IMR-90 (cell line): ENCODE measurements at regions not wholly inside any gene's neighbourhood (a gene's known extent, or its start where the extent isn't known, plus 50 kb on each side); places are given as distances from the start of the nearest gene placed in this dataset.

Experiments used
- ATAC-seq: fragments of 200-7000 bp; cut with Tn5 transposase; 2 replicates; pipeline ENCODE4 v1.9.1; 2020; ENCODE audit warnings: low read depth, mild to moderate bottlenecking, moderate library complexity
- BruUV-seq: library from RNA; stranded (reverse); fragments of 400-500 nt; replicated peaks from 2 replicates; lab custom pipeline; 2021; lab: Mats Ljungman, UMichigan
- CTCF ChIA-PET: fragments of 300-600 bp; formaldehyde crosslinking; extraction: SDS; loops from one replicate; lab custom pipeline; 2021; ENCODE audit warnings: antibody characterized with exemption; lab: Yijun Ruan, JAX
- POLR2A ChIA-PET: fragments of 300-600 bp; sonication (Branson Sonifier 250); formaldehyde crosslinking; loops from one replicate; lab custom pipeline; 2022; ENCODE audit warnings: antibody characterized with exemption; ENCODE audit not compliant: unreplicated experiment; lab: Charles Lee
- DNase-seq: peaks from one replicate; pipeline ENCODE4 v3.0.0; 2013
- H2AFZ ChIP-seq: replicated peaks from 2 replicates; pipeline ENCODE3; 2013; ENCODE audit warnings: low read length, mild to moderate bottlenecking; ENCODE audit not compliant: poor library complexity
- H2AK5ac ChIP-seq: 2 replicates; pipeline ENCODE4 v1.6.1; 2013; ENCODE audit warnings: low read depth, low read length, inconsistent platforms
- H2AK9ac ChIP-seq: replicated peaks from 2 replicates; pipeline ENCODE3; 2013; ENCODE audit warnings: mild to moderate bottlenecking, low read depth, low read length, moderate library complexity; ENCODE audit not compliant: poor library complexity
- H2BK120ac ChIP-seq: 2 replicates; pipeline ENCODE4 v1.6.1; 2013; ENCODE audit warnings: low read depth, low read length, inconsistent platforms
- H2BK15ac ChIP-seq: 3 replicates; pipeline ENCODE4 v1.6.1; 2013; ENCODE audit warnings: low read depth, low read length, inconsistent platforms
- H2BK20ac ChIP-seq: 2 replicates; pipeline ENCODE4 v1.6.1; 2013; ENCODE audit warnings: low read depth, mild to moderate bottlenecking, inconsistent platforms, low read length, moderate library complexity
- H2BK5ac ChIP-seq: 2 replicates; pipeline ENCODE4 v1.6.1; 2013; ENCODE audit warnings: mild to moderate bottlenecking, low read depth, low read length, inconsistent platforms; ENCODE audit not compliant: poor library complexity, severe bottlenecking
- H3K14ac ChIP-seq: replicated peaks from 2 replicates; pipeline ENCODE4 v1.6.1; 2013; ENCODE audit warnings: low read depth, low read length, inconsistent platforms
- H3K18ac ChIP-seq: 2 replicates; pipeline ENCODE4 v1.6.1; 2013; ENCODE audit warnings: low read depth, low read length, control low read depth
- H3K23ac ChIP-seq: 2 replicates; pipeline ENCODE4 v1.6.1; 2013; ENCODE audit warnings: low read depth, low read length, inconsistent platforms
- H3K27ac ChIP-seq: 2 replicates; pipeline ENCODE4 v1.5.1; 2013; ENCODE audit warnings: mild to moderate bottlenecking, control low read depth, low read length; ENCODE audit not compliant: insufficient read depth
- H3K27me3 ChIP-seq: 2 replicates; pipeline ENCODE4 v1.6.1; 2013; ENCODE audit warnings: low read length; ENCODE audit not compliant: control insufficient read depth, insufficient read depth
- H3K36me3 ChIP-seq: 2 replicates; pipeline ENCODE4 v1.6.1; 2013; ENCODE audit warnings: low read length, mixed read lengths; ENCODE audit not compliant: control insufficient read depth, insufficient read depth
- H3K4ac ChIP-seq: 2 replicates; pipeline ENCODE4 v1.6.1; 2013; ENCODE audit warnings: low read depth, low read length, inconsistent platforms
- H3K4me1 ChIP-seq: 2 replicates; pipeline ENCODE4 v1.6.1; 2013; ENCODE audit warnings: low read length, mixed read lengths; ENCODE audit not compliant: control insufficient read depth, insufficient read depth
- H3K4me2 ChIP-seq: 2 replicates; pipeline ENCODE4 v1.6.1; 2013; ENCODE audit warnings: low read depth, mild to moderate bottlenecking, control low read depth, low read length, moderate library complexity
- H3K4me3 ChIP-seq: 2 replicates; pipeline ENCODE4 v1.5.1; 2013; ENCODE audit warnings: low read depth, mild to moderate bottlenecking, control low read depth, low read length, moderate library complexity; ENCODE audit not compliant: insufficient read depth
- H3K56ac ChIP-seq: 2 replicates; pipeline ENCODE4 v1.6.1; 2013; ENCODE audit warnings: low read length, inconsistent platforms; ENCODE audit not compliant: insufficient read depth; ENCODE audit errors: extremely low read depth
- H3K79me1 ChIP-seq, 2 experiments: 2 replicates each; pipeline ENCODE4 v1.6.1; 2013; ENCODE audit warnings: low read length in 2 of 2, inconsistent platforms in 1 of 2, low read depth in 1 of 2
- H3K9ac ChIP-seq: 2 replicates; pipeline ENCODE4 v1.6.1; 2013; ENCODE audit warnings: low read depth, low read length, control low read depth
- H3K9me1 ChIP-seq: 2 replicates; pipeline ENCODE4 v1.6.1; 2013; ENCODE audit warnings: low read length, inconsistent platforms; ENCODE audit not compliant: insufficient read depth
- H3K9me3 ChIP-seq: 2 replicates; pipeline ENCODE4 v1.6.1; 2013; ENCODE audit warnings: low read length; ENCODE audit not compliant: control insufficient read depth, insufficient read depth
- H4K20me1 ChIP-seq: 2 replicates; pipeline ENCODE4 v1.6.1; 2013; ENCODE audit warnings: low read length, inconsistent platforms; ENCODE audit not compliant: insufficient read depth
- H4K5ac ChIP-seq: 2 replicates; pipeline ENCODE4 v1.6.1; 2013; ENCODE audit warnings: mild to moderate bottlenecking, low read depth, low read length, control low read depth
- H4K8ac ChIP-seq, 2 experiments: 2 replicates each; pipeline ENCODE4 v1.6.1; 2013; ENCODE audit warnings: low read depth in 2 of 2, low read length in 2 of 2, control low read depth in 1 of 2, inconsistent platforms in 1 of 2
- H4K91ac ChIP-seq: 2 replicates; pipeline ENCODE4 v1.6.1; 2013; ENCODE audit warnings: low read depth, low read length, inconsistent platforms; ENCODE audit not compliant: insufficient read depth
- BHLHE40 ChIP-seq: fragments of 150-350 bp; IDR thresholded peaks from 2 replicates; pipeline ENCODE4 v1.6.1; 2016; ENCODE audit warnings: mild to moderate bottlenecking, low read depth, low read length
- CEBPB ChIP-seq: IDR thresholded peaks from 2 replicates; pipeline ENCODE4 v1.6.1; 2012; ENCODE audit warnings: low read depth, low read length, improper control_type of control experiment
- CHD1 ChIP-seq: IDR thresholded peaks from 2 replicates; pipeline ENCODE4 v1.6.1; 2012; ENCODE audit warnings: low read depth, low read length, improper control_type of control experiment
- CTCF ChIP-seq: conservative IDR thresholded peaks from 2 replicates; pipeline ENCODE4 v1.5.1; 2012; ENCODE audit warnings: mild to moderate bottlenecking, low read depth, low read length, improper control_type of control experiment
- ELK1 ChIP-seq: fragments of 150-350 bp; IDR thresholded peaks from 2 replicates; pipeline ENCODE4 v1.6.1; 2016; ENCODE audit warnings: low read depth, mild to moderate bottlenecking, low read length, moderate library complexity, borderline replicate concordance
- FOS ChIP-seq: fragments of 150-350 bp; IDR thresholded peaks from 2 replicates; pipeline ENCODE4 v1.6.1; 2016; ENCODE audit warnings: low read depth, low read length
- MAFK ChIP-seq: IDR thresholded peaks from 2 replicates; pipeline ENCODE4 v1.6.1; 2012; ENCODE audit warnings: low read depth, low read length, improper control_type of control experiment
- MAZ ChIP-seq: IDR thresholded peaks from 2 replicates; pipeline ENCODE4 v1.6.1; 2012; ENCODE audit warnings: low read depth, mild to moderate bottlenecking, low read length, improper control_type of control experiment, moderate library complexity, borderline replicate concordance
- MXI1 ChIP-seq: IDR thresholded peaks from 2 replicates; pipeline ENCODE4 v1.6.1; 2012; ENCODE audit warnings: low read depth, mild to moderate bottlenecking, low read length, moderate library complexity, borderline replicate concordance
- NFE2L2 ChIP-seq: fragments of 150-350 bp; IDR thresholded peaks from 2 replicates; pipeline ENCODE4 v1.6.1; 2016; ENCODE audit warnings: low read depth, mild to moderate bottlenecking, low read length
- POLR2A ChIP-seq: IDR thresholded peaks from 2 replicates; pipeline ENCODE4 v1.6.1; 2012; ENCODE audit warnings: mild to moderate bottlenecking, low read depth, low read length
- RFX5 ChIP-seq: IDR thresholded peaks from 2 replicates; pipeline ENCODE4 v1.8.0; 2012; ENCODE audit warnings: low read depth, mild to moderate bottlenecking, low read length, moderate library complexity
- SMC3 ChIP-seq: fragments of 150-350 bp; IDR thresholded peaks from 2 replicates; pipeline ENCODE4 v1.6.1; 2016; ENCODE audit warnings: low read depth, mild to moderate bottlenecking, antibody characterized with exemption, low read length, moderate library complexity
- WGBS, 2 experiments: methylation state at CpG; one replicate each; pipeline versions ENCODE4 v1.1.5 to v1.1.7; 2013; ENCODE audit warnings: missing lambda C conversion rate in 2 of 2; ENCODE audit not compliant: insufficient read length in 1 of 2; ENCODE audit errors: extremely low coverage in 2 of 2; 5-methylcytosine and 5-hydroxymethylcytosine counted together
- dilution Hi-C: fragments of 300-500 bp; cut with HindIII; formaldehyde crosslinking; loops from one replicate; pipeline ENCODE4 v1.14.3; 2018; ENCODE audit warnings: low sequenced_read_pairs; ENCODE audit not compliant: unreplicated experiment
- in situ Hi-C: fragments of 300-500 bp; cut with MboI; formaldehyde crosslinking; loops from 3 replicates; pipeline ENCODE4 v1.14.3; 2019; ENCODE audit warnings: low sequenced_read_pairs, inconsistent platforms, mixed read lengths
- intact Hi-C: fragments of 100-400 bp; cut with micrococcal nuclease; formaldehyde crosslinking; loops from 2 replicates; pipeline ENCODE4 v1.10.0; 2022

DNA sequence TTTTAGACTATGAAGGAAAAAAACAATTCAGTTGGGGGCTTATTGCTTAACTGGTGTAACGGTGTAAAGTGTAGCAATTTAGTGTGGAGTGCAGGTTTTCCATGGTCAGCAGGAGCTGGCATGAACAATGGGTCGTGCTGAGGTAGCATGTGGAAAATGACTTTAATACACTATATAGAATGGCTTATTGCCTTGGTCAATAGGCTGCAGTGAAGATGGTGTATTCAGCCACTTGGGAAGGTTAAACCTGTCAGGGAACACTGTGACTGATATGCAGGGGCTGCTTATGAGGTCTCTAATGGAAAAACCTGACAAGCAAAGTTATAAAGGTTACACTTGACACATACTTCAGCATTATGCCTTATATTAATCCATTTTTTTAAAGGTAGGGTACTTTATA, 764.7 kb upstream of the ARRDC3 start:
- ATAC-seq (no peak), DNase-seq (no peak)
- no peak overlapping the region for H4K5ac ChIP-seq
- H2AFZ ChIP-seq: no peak overlapping the region
- H3K27me3 ChIP-seq: no peaks in the 10 kb centered on the region
- intact Hi-C loops (no loop called here), dilution Hi-C loops (no loop called here), in situ Hi-C loops (no loop called here)
- H3K79me1 ChIP-seq: no peaks in the 10 kb centered on the region
- CTCF ChIA-PET: no interaction called here
- H2BK15ac ChIP-seq: no peak overlapping the region
- no peak overlapping the region for H3K14ac ChIP-seq
- no peaks in the 10 kb centered on the region for H3K9me1 ChIP-seq
- no peak overlapping the region for H3K23ac ChIP-seq
- BruUV-seq: no TSS peak
- H3K9ac ChIP-seq: no peak overlapping the region
- no peaks in the 10 kb centered on the region for H3K4me1 ChIP-seq
- H4K91ac ChIP-seq: no peak overlapping the region
- H2BK120ac ChIP-seq: no peak overlapping the region
- no peaks in the 10 kb centered on the region for H4K20me1 ChIP-seq
- no peak overlapping the region for H2BK20ac ChIP-seq
- no peak overlapping the region for H2AK5ac ChIP-seq
- no peak overlapping the region for H2AK9ac ChIP-seq
- POLR2A ChIA-PET: no interaction called here
- H3K56ac ChIP-seq: no peak overlapping the region
- WGBS, 2 experiments: no CpG with 5 or more reads among the region's 2 CpGs
- no peaks in the 10 kb centered on the region for H3K9me3 ChIP-seq
- H3K4ac ChIP-seq: no peak overlapping the region
- no peak overlapping the region for H3K18ac ChIP-seq
- TF ChIP-seq MAFK (no peak), SMC3 (no peak), MAZ (no peak), FOS (no peak), ELK1 (no peak), CTCF (no peak), MXI1 (no peak), NFE2L2 (no peak), CHD1 (no peak), RFX5 (no peak), BHLHE40 (no peak), POLR2A (no peak), CEBPB (no peak)
- no peak overlapping the region for H2BK5ac ChIP-seq
- H3K4me3 ChIP-seq: no peak overlapping the region
- no peak overlapping the region for H3K27ac ChIP-seq
- H3K4me2 ChIP-seq: no peak overlapping the region
- H4K8ac ChIP-seq: no peak overlapping the region
- H3K36me3 ChIP-seq: no peaks in the 10 kb centered on the region
